ENCODE measurements at regions not wholly inside any gene's neighbourhood (a gene's known extent, or its start where the extent isn't known, plus 50 kb on each side); places are given as distances from the start of the nearest gene placed in this dataset.

DNA sequence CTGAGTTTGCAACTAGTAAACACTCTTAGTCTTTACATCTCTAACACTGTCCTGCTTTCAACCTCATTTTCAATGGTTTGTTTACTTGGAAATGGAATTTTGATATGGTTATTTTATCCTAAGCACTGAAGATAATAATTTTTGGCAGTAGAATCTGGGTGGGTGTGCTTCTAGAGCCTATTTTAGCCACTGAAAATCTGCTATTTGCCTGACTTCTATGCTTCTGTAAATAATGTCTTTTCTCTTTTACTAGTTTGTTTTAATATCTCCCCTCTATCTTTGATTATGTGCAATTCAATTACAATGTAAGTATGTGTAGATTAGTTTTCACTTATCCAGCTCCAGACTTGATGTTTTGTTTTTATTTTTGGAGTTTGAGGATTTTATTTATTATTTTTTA, 197.5 kb downstream of the TUSC1 start:
- no peak for TF ChIP-seq CTCF (IDR thresholded peaks at IDR 0.05)
- ATAC-seq (no peak), DNase-seq (no peak)
- Histone ChIP-seq H3K9me3 (no peaks in the 10 kb centered on the region), H3K27ac (no peak overlapping the region), H3K36me3 (ENCODE audit: insufficient read depth in 1 of 2, low read depth in 1 of 2) (no peaks in the 10 kb centered on the region), H3K4me3 (no peak overlapping the region), H3K4me1 (no peaks in the 10 kb centered on the region), H3K27me3 (ENCODE audit: insufficient read depth in 3 of 3, low read length in 2 of 3) (no peaks in the 10 kb centered on the region)
- intact Hi-C loops (cut with DNase I), result loop anchor here in 1 of 2 donors (1.0 kb wide), 1 partner anchor 13 kb away; no protein-coding TSS in a partner anchor

GRCh38 chr9:25472681-25473080, 205.6 kb downstream of the TUSC1 start:
- ATAC-seq, result no peak
- intact Hi-C loops (cut with DNase I), result no loop called here
- no peaks in the 10 kb centered on the region for H3K4me1 ChIP-seq

GRCh38 chr9:25472085-25472607, 206.1 kb downstream of the TUSC1 start:
- no peak for TF ChIP-seq CTCF (IDR thresholded peaks at IDR 0.05)
- intact Hi-C loops (cut with DNase I), result no loop called here
- H3K36me3 ChIP-seq (ENCODE audit: insufficient read depth in 1 of 2, low read depth in 1 of 2), result no peaks in the 10 kb centered on the region
- no peaks in the 10 kb centered on the region for H3K9me3 ChIP-seq
- H3K27ac ChIP-seq, result no peak overlapping the region
- DNase-seq, result no peak
- no peaks in the 10 kb centered on the region for H3K27me3 ChIP-seq (ENCODE audit: insufficient read depth in 3 of 3, low read length in 2 of 3)
- H3K4me1 ChIP-seq, result no peaks in the 10 kb centered on the region
- H3K4me3 ChIP-seq, result no peak overlapping the region
- 81 to 94% (median 93%) methylated on average over 4 of the region's 4 CpGs for WGBS, 3 donors
- no peak for ATAC-seq

More at GRCh38 chr9:25472681-25473080, 205.6 kb downstream of the TUSC1 start:
- H3K27me3 ChIP-seq (ENCODE audit: insufficient read depth in 3 of 3, low read length in 2 of 3), result no peaks in the 10 kb centered on the region
- 64 to 70% (median 66%) methylated on average over 2 of the region's 2 CpGs for WGBS, 3 donors
- no peak for TF ChIP-seq CTCF (IDR thresholded peaks at IDR 0.05)
- no peak overlapping the region for H3K27ac ChIP-seq
- no peaks in the 10 kb centered on the region for H3K36me3 ChIP-seq (ENCODE audit: insufficient read depth in 1 of 2, low read depth in 1 of 2)
- H3K9me3 ChIP-seq, result no peaks in the 10 kb centered on the region
- no peak for DNase-seq
- H3K4me3 ChIP-seq, result no peak overlapping the region

- Histone ChIP-seq H3K9me3 (no peaks in the 10 kb centered on the region), H3K27me3 (ENCODE audit: insufficient read depth in 3 of 3, low read length in 2 of 3) (no peaks in the 10 kb centered on the region), H3K4me1 (no peaks in the 10 kb centered on the region), H3K27ac (no peak overlapping the region), H3K36me3 (ENCODE audit: insufficient read depth in 1 of 2, low read depth in 1 of 2) (no peaks in the 10 kb centered on the region), H3K4me3 (no peak overlapping the region)
- intact Hi-C loops (cut with DNase I), result no loop called here
- no peak for ATAC-seq
- no peak for DNase-seq
- TF ChIP-seq CTCF (IDR thresholded peaks at IDR 0.05), result no peak
Observed at GRCh38 chr9:25461416-25461815, 216.8 kb downstream of the TUSC1 start.

GRCh38 chr9:25453875-25454274, 224.4 kb downstream of the TUSC1 start:
- TF ChIP-seq CTCF (IDR thresholded peaks at IDR 0.05), result no peak
- Histone ChIP-seq H3K36me3 (ENCODE audit: insufficient read depth in 1 of 2, low read depth in 1 of 2) (no peaks in the 10 kb centered on the region), H3K27ac (no peak overlapping the region), H3K4me1 (no peaks in the 10 kb centered on the region), H3K9me3 (no peaks in the 10 kb centered on the region), H3K27me3 (ENCODE audit: insufficient read depth in 3 of 3, low read length in 2 of 3) (no peaks in the 10 kb centered on the region), H3K4me3 (no peak overlapping the region)
- no peak for ATAC-seq
- no peak for DNase-seq
- 69 to 79% (median 74%) methylated on average over 2 of the region's 2 CpGs for WGBS, 3 donors
- intact Hi-C loops (cut with DNase I), result no loop called here

Measured in psoas muscle (tissue), 7 donors.